GM12864 (cell line): ENCODE measurements at regions not wholly inside any gene's neighbourhood (a gene's known extent, or its start where the extent isn't known, plus 50 kb on each side); places are given as distances from the start of the nearest gene placed in this dataset.

ENCODE experiments used
- DNase-seq: peaks from one replicate; pipeline ENCODE4 v3.0.0-alpha.2; 2011; ENCODE audit warnings: low read depth
- H3K4me3 ChIP-seq: 2 replicates; pipeline ENCODE4 v1.5.1; 2011; ENCODE audit warnings: mild to moderate bottlenecking, low read depth, low read length, control low read depth
- CTCF ChIP-seq: IDR thresholded peaks from 2 replicates; pipeline ENCODE4 v1.5.1; 2011; ENCODE audit warnings: low read depth, mild to moderate bottlenecking, moderate library complexity, low read length, control low read depth, inconsistent platforms; ENCODE audit errors: missing control alignments

- H3K4me3 ChIP-seq: no peak overlapping the region
- no peak for TF ChIP-seq CTCF
- no peak for DNase-seq
These were observed 347.9 kb downstream of the MEIS1 start for GRCh38 chr2:66782780-66783361.

GRCh38 chr2:66789741-66790140 lies 354.8 kb downstream of the MEIS1 start:
- H3K4me3 ChIP-seq: no peak overlapping the region
- TF ChIP-seq CTCF: no peak
- no peak for DNase-seq

- no peak for TF ChIP-seq CTCF
- no peak for DNase-seq
- H3K4me3 ChIP-seq: no peak overlapping the region
These were observed 355.8 kb downstream of the MEIS1 start for GRCh38 chr2:66790651-66791181.

GRCh38 chr2:66794070-66794469 lies 359.1 kb downstream of the MEIS1 start:
- no peak overlapping the region for H3K4me3 ChIP-seq
- no peak for DNase-seq
- no peak for TF ChIP-seq CTCF

- H3K4me3 ChIP-seq: no peak overlapping the region
- DNase-seq: no peak
- TF ChIP-seq CTCF: no peak
These were observed 359.6 kb downstream of the MEIS1 start for GRCh38 chr2:66794551-66794950.

- no peak for DNase-seq
- no peak for TF ChIP-seq CTCF
- H3K4me3 ChIP-seq: no peak overlapping the region
These were observed 368.0 kb downstream of the MEIS1 start for GRCh38 chr2:66802877-66803276.

- no peak for TF ChIP-seq CTCF
- no peak overlapping the region for H3K4me3 ChIP-seq
- no peak for DNase-seq
These were observed 368.8 kb downstream of the MEIS1 start for GRCh38 chr2:66803726-66804125.
